ENCODE measurements at regions not wholly inside any gene's neighbourhood (a gene's known extent, or its start where the extent isn't known, plus 50 kb on each side); places are given as distances from the start of the nearest gene placed in this dataset.

GRCh38 chr1:228683428-228683827 lies 51.9 kb upstream of the RHOU start:
- Histone ChIP-seq H3K4me1 (ENCODE audit: control insufficient read depth in 1 of 2, insufficient read depth in 2 of 2, low read length in 2 of 2) (no peaks in the 10 kb centered on the region), H3K27me3 (ENCODE audit: insufficient read depth, low read length) (peaks cover 4% of the 10 kb centered on the region; the same call in 1 of the 2 replicates), H3K79me2 (ENCODE audit: insufficient read depth, low read length) (no peaks in the 10 kb centered on the region), H3K4me3 (replicated peaks in 1 of 2; ENCODE audit: low read depth in 1 of 2, low read length in 2 of 2) (no peak overlapping the region), H3K9me2 (ENCODE audit: insufficient read depth) (no peaks in the 10 kb centered on the region), H4K20me1 (ENCODE audit: insufficient read depth) (no peaks in the 10 kb centered on the region), H3K4me2 (ENCODE audit: low read length) (no peak overlapping the region), H3K9ac (ENCODE audit: low read length) (no peak overlapping the region), H3K36me3 (ENCODE audit: control insufficient read depth in 1 of 2, insufficient read depth in 2 of 2, low read length in 2 of 2) (no peaks in the 10 kb centered on the region), H3K9me3 (ENCODE audit: control insufficient read depth in 1 of 2, insufficient read depth in 1 of 2, low read depth in 1 of 2, low read length in 2 of 2) (no peaks in the 10 kb centered on the region), H3K27ac (ENCODE audit: low read depth, low read length) (no peak overlapping the region), H2AFZ (ENCODE audit: low read depth, low read length, poor library complexity, severe bottlenecking) (no peak overlapping the region)
- TF ChIP-seq, protein P1, sequence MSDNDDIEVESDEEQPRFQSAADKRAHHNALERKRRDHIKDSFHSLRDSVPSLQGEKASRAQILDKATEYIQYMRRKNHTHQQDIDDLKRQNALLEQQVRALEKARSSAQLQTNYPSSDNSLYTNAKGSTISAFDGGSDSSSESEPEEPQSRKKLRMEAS (IDR thresholded peaks at IDR 0.05) = no peak
- no peak for TF ChIP-seq ZNF274 (IDR thresholded peaks at IDR 0.05; ENCODE audit: low read depth, low read length)
- no peak for TF ChIP-seq FOSL1 (IDR thresholded peaks at IDR 0.05; ENCODE audit: low read depth)
- no peak for TF ChIP-seq RAD21 (IDR thresholded peaks at IDR 0.05; ENCODE audit: low read depth)
- TF ChIP-seq JUND (IDR thresholded peaks at IDR 0.05) = no peak
- TF ChIP-seq ZFX (IDR thresholded peaks at IDR 0.05) = no peak
- TF ChIP-seq EZH2 (IDR thresholded peaks at IDR 0.05) = no peak
- no peak for TF ChIP-seq POLR2A (IDR thresholded peaks at IDR 0.05; ENCODE audit: borderline replicate concordance, extremely low read depth, insufficient read depth, insufficient read length)
- TF ChIP-seq ELF1 (IDR thresholded peaks at IDR 0.05; ENCODE audit: borderline replicate concordance, low read depth) = no peak
- TF ChIP-seq YY1 (IDR thresholded peaks at IDR 0.05; ENCODE audit: extremely low read depth, insufficient replicate concordance, low read depth, low read length) = no peak
- TF ChIP-seq CEBPB (IDR thresholded peaks at IDR 0.05; ENCODE audit: low read depth) = no peak
- TF ChIP-seq CBX3 (IDR thresholded peaks at IDR 0.05; ENCODE audit: low read depth) = no peak
- no peak for TF ChIP-seq SP1 (IDR thresholded peaks at IDR 0.05; ENCODE audit: low read depth)
- CTCF ChIA-PET = no interaction called here
- BruUV-seq (replicated peaks) = no TSS peak
- RAD21 ChIA-PET (ENCODE audit: low non-redundant PET in 1 of 2, low total read pairs in 2 of 2, uncharacterized antibody in 2 of 2, unreplicated experiment in 2 of 2) = no interaction called here
- intact Hi-C loops (cut with micrococcal nuclease) = no loop called here
- POLR2A ChIA-PET = no interaction called here
- no peak for DNase-seq (ENCODE audit: low read depth, low spot score)
- ATAC-seq = no peak

GRCh38 chr1:228684607-228685006 lies 50.7 kb upstream of the RHOU start:
- CTCF ChIA-PET = no interaction called here
- no peak overlapping the region for H3K4me3 ChIP-seq (replicated peaks in 1 of 2; ENCODE audit: low read depth in 1 of 2, low read length in 2 of 2)
- H3K9me3 ChIP-seq (ENCODE audit: control insufficient read depth in 1 of 2, insufficient read depth in 1 of 2, low read depth in 1 of 2, low read length in 2 of 2) = no peaks in the 10 kb centered on the region
- no peak overlapping the region for H3K27ac ChIP-seq (ENCODE audit: low read depth, low read length)
- RAD21 ChIA-PET (ENCODE audit: low non-redundant PET in 1 of 2, low total read pairs in 2 of 2, uncharacterized antibody in 2 of 2, unreplicated experiment in 2 of 2) = no interaction called here
- H3K27me3 ChIP-seq (ENCODE audit: insufficient read depth, low read length) = peaks cover 6% of the 10 kb centered on the region; the same call in 1 of the 2 replicates
- POLR2A ChIA-PET = no interaction called here
- ATAC-seq (no peak), DNase-seq (ENCODE audit: low read depth, low spot score) (no peak)
- no peaks in the 10 kb centered on the region for H3K79me2 ChIP-seq (ENCODE audit: insufficient read depth, low read length)
- no peak overlapping the region for H3K4me2 ChIP-seq (ENCODE audit: low read length)
- no peak overlapping the region for H3K9ac ChIP-seq (ENCODE audit: low read length)
- no peak overlapping the region for H2AFZ ChIP-seq (ENCODE audit: low read depth, low read length, poor library complexity, severe bottlenecking)
- TF ChIP-seq, protein P2, sequence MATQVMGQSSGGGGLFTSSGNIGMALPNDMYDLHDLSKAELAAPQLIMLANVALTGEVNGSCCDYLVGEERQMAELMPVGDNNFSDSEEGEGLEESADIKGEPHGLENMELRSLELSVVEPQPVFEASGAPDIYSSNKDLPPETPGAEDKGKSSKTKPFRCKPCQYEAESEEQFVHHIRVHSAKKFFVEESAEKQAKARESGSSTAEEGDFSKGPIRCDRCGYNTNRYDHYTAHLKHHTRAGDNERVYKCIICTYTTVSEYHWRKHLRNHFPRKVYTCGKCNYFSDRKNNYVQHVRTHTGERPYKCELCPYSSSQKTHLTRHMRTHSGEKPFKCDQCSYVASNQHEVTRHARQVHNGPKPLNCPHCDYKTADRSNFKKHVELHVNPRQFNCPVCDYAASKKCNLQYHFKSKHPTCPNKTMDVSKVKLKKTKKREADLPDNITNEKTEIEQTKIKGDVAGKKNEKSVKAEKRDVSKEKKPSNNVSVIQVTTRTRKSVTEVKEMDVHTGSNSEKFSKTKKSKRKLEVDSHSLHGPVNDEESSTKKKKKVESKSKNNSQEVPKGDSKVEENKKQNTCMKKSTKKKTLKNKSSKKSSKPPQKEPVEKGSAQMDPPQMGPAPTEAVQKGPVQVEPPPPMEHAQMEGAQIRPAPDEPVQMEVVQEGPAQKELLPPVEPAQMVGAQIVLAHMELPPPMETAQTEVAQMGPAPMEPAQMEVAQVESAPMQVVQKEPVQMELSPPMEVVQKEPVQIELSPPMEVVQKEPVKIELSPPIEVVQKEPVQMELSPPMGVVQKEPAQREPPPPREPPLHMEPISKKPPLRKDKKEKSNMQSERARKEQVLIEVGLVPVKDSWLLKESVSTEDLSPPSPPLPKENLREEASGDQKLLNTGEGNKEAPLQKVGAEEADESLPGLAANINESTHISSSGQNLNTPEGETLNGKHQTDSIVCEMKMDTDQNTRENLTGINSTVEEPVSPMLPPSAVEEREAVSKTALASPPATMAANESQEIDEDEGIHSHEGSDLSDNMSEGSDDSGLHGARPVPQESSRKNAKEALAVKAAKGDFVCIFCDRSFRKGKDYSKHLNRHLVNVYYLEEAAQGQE (IDR thresholded peaks at IDR 0.05; ENCODE audit: low read depth) = no peak
- TF ChIP-seq RAD21 (IDR thresholded peaks at IDR 0.05; ENCODE audit: low read depth) = no peak
- TF ChIP-seq ZNF274 (IDR thresholded peaks at IDR 0.05; ENCODE audit: low read depth, low read length) = no peak
- no peak for TF ChIP-seq YY1 (IDR thresholded peaks at IDR 0.05; ENCODE audit: extremely low read depth, insufficient replicate concordance, low read depth, low read length)
- TF ChIP-seq SIN3A (IDR thresholded peaks at IDR 0.05; ENCODE audit: low read depth) = no peak
- TF ChIP-seq SP1 (IDR thresholded peaks at IDR 0.05; ENCODE audit: low read depth) = no peak
- TF ChIP-seq EZH2 (IDR thresholded peaks at IDR 0.05) = no peak
- TF ChIP-seq ZBTB33 (IDR thresholded peaks at IDR 0.05; ENCODE audit: extremely low read depth, insufficient replicate concordance, low read length) = no peak
- TF ChIP-seq ELF1 (IDR thresholded peaks at IDR 0.05; ENCODE audit: borderline replicate concordance, low read depth) = no peak
- TF ChIP-seq ZFX (IDR thresholded peaks at IDR 0.05) = no peak
- no peak for TF ChIP-seq POLR2AphosphoS5 (IDR thresholded peaks at IDR 0.05; ENCODE audit: low read depth, low read length)
- no TSS peak for BruUV-seq (replicated peaks)
- intact Hi-C loops (cut with micrococcal nuclease) = no loop called here
- no peaks in the 10 kb centered on the region for H3K4me1 ChIP-seq (ENCODE audit: control insufficient read depth in 1 of 2, insufficient read depth in 2 of 2, low read length in 2 of 2)
- no peaks in the 10 kb centered on the region for H3K9me2 ChIP-seq (ENCODE audit: insufficient read depth)
- H3K36me3 ChIP-seq (ENCODE audit: control insufficient read depth in 1 of 2, insufficient read depth in 2 of 2, low read length in 2 of 2) = no peaks in the 10 kb centered on the region
- no peaks in the 10 kb centered on the region for H4K20me1 ChIP-seq (ENCODE audit: insufficient read depth)
